GM18499 (cell line): ENCODE measurements at regions not wholly inside any gene's neighbourhood (a gene's known extent, or its start where the extent isn't known, plus 50 kb on each side); places are given as distances from the start of the nearest gene placed in this dataset.

ENCODE experiments used
- ATAC-seq: cut with Tn5 transposase; IDR thresholded peaks from one replicate; pipeline ENCODE4 v1.9.1; 2021; ENCODE audit warnings: moderate number of reproducible peaks; ENCODE audit not compliant: insufficient read depth, unreplicated experiment

- no peak for ATAC-seq
Measured at GRCh38 chr2:21658269-21658668, 534.5 kb downstream of the TDRD15 start.

GRCh38 chr2:21658907-21659477 is 535.2 kb downstream of the TDRD15 start:
- ATAC-seq: no peak

GRCh38 chr2:21664083-21664482 is 540.3 kb downstream of the TDRD15 start:
- ATAC-seq: no peak

- no peak for ATAC-seq
Measured at GRCh38 chr2:21667638-21668037, 543.9 kb downstream of the TDRD15 start.

DNA sequence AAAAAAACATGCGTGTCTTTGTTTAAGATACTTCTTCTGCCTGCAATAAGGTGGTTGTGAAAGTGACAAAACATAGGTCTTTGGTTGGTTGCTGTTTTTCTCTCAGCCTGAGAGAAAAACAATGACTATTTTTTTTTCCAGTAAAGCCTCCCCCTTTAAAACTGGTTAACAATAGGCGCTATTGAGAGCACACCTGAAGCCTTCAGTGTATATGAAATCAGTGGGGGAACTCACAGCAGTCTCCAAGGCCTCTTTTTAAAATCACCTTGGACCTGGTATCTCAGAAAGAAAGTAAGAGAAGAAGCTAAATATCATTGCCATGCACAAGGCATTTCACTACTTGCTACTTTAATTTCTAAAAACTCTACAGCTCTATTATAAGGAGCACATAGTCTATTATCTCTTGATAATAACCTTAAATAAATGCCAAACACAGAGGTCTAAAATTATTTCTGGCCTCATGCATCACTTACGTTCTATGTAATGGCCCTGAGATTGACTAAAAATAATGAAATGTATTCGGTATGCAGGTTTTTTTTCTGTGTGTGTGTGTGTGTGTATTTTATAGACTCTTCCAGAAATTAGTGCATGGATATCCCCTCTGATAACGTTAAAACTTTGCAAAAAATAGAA is 544.4 kb downstream of the TDRD15 start:
- no peak for ATAC-seq

DNA sequence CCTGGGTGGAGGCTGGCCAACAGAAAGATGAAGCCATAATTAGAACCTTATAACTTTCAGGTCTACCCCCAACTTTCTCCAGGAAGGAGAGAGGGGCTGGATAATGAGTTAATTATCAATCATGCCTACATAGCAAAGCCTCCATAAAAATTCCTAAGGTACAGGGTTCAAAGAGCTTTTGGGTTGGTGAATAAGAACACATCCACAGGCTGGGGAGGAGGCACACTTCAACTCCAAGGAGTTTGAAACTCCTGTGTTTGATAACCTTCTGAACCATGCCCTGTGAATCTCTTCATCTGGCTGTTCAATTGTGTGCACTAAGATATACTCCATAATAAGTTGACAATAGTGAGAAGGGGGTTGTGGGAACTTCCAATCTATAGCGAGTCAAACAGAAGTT is 552.3 kb downstream of the TDRD15 start:
- ATAC-seq: no peak

DNA sequence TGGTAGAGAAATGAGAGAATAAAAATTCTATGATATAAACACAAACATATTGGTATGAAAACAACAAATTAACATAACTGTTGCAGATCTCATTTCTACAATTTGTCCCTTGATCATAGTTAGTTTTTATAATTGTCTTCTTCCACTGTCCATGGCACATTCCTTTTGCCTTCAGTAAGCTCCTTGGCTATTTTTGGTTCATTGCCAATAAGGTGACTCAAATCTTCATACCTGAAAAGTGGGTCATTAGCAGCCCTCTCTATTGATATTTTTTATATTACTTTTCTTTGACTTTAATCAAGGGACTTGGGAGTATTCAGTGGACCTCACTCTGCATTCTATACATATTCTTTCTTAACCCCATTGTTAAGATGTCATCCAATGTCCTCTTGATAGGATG is 552.9 kb downstream of the TDRD15 start:
- no peak for ATAC-seq

- ATAC-seq: no peak
Measured at GRCh38 chr2:21683838-21684237, 560.1 kb downstream of the TDRD15 start.

GRCh38 chr2:21687589-21687988 is 563.8 kb downstream of the TDRD15 start:
- ATAC-seq: no peak

GRCh38 chr2:21690005-21690404 is 566.2 kb downstream of the TDRD15 start:
- no peak for ATAC-seq

- no peak for ATAC-seq
Measured at GRCh38 chr2:21693081-21693480, 569.3 kb downstream of the TDRD15 start.

GRCh38 chr2:21694079-21694878 is 570.5 kb downstream of the TDRD15 start:
- ATAC-seq: no peak

GRCh38 chr2:21696900-21697299 is 573.1 kb downstream of the TDRD15 start:
- ATAC-seq: no peak

DNA sequence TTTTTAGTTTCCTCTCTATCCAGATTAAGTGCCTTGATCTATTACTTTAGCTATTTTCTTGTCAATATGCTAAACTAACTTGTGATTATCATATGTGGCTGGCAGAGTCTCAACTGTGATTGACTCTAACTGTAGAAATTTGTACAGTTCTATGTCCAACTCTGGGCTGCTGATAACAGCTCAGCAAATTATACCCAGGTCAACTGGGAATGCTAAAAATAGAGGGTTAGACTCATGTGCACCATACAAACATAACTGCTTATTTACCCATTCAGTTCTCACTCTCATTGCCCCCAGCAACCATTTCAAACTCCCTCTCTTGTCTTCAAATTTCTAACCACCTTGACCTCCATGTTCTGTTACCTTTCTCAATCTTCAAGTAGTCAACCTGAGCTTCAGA is 576.9 kb downstream of the TDRD15 start:
- no peak for ATAC-seq

GRCh38 chr2:21710031-21710430 is 586.3 kb downstream of the TDRD15 start:
- no peak for ATAC-seq

- ATAC-seq: no peak
Measured at GRCh38 chr2:21710496-21710895, 586.7 kb downstream of the TDRD15 start.

GRCh38 chr2:21715887-21716286 is 592.1 kb downstream of the TDRD15 start:
- no peak for ATAC-seq

- ATAC-seq: no peak
Measured at GRCh38 chr2:21727101-21727500, 603.3 kb downstream of the TDRD15 start.

- no peak for ATAC-seq
Measured at GRCh38 chr2:21728133-21728532, 604.4 kb downstream of the TDRD15 start.

DNA sequence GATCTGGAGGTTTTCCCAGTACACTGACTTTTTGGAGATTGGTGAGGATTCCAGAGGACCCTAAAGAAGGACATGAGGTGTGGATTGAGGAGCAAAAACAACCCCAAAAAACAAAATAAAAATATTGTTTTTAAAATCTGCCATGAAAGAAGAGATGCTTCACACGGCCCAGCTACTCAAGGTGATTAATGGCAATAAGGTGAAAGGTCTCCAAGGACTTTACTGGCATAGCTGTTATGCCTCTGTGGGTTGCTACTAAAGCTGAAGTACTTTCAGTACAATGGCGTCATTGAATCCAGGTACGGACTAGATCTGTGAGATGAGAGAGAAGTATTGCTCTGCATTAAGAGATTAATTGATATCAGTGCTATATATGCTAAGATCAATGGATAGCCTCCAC is 606.4 kb downstream of the TDRD15 start:
- no peak for ATAC-seq

DNA sequence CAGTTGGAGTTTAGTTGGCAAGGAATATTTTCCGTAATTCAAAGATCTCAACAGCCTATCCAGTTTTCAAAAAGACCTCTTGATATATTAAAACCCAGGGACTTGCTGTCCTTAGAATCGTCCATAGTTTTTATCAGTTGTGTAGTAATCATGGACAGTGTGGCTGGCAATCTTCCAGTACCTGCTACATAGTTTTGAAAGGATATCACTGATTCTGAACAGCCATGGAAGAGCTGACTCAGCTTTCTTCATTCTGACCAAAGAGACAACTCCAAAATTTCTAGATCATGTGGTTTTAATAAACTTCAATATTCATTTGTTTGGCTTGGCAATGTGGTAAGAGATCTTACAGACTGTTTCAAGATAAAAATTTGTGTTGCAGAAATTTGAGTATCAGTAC is 616.7 kb downstream of the TDRD15 start:
- no peak for ATAC-seq

DNA sequence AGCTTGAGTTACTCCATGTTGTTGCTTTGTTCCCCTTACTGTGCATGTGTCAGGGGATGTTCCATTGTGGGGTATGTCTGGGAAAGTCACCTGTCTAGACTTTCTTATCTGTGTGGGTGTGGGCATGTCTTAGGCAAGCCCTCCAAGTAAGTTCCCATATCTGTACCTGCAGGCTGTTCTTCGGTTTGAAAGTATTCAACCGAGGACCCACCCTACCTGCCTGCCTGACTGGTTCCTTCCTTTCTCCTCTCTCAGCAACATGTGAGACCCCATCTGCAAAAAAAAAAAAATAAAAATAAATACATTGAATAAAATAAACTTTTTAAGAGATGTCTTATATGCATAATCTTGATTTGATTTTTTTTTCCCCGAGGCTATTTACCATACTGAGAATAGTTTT is 622.7 kb downstream of the TDRD15 start:
- ATAC-seq: no peak
